ENCODE measurements at regions not wholly inside any gene's neighbourhood (a gene's known extent, or its start where the extent isn't known, plus 50 kb on each side); places are given as distances from the start of the nearest gene placed in this dataset.

- Mint-ChIP-seq H3K4me3 (no peak overlapping the region), H3K9me3 (peaks cover 0 to 19% (median 0%) of the 10 kb centered on the region in 5 donors), H3K27me3 (no peaks in the 10 kb centered on the region), H3K4me1 (no peaks in the 10 kb centered on the region), H3K27ac (no peak overlapping the region), H3K36me3 (no peaks in the 10 kb centered on the region)
- H3K36me3 ChIP-seq (ENCODE audit: insufficient read depth, low read length), result no peaks in the 10 kb centered on the region
- ChIA-PET POLR2A (no interaction called here), CTCF (no interaction called here)
- H3K4me1 ChIP-seq (ENCODE audit: insufficient read depth, low read length), result no peaks in the 10 kb centered on the region
- no peaks in the 10 kb centered on the region for H3K9me3 ChIP-seq (ENCODE audit: low read length)
- DNase-seq, result no peak
- H3K27ac ChIP-seq (ENCODE audit: low read depth, low read length), result no peak overlapping the region
- no peaks in the 10 kb centered on the region for H3K27me3 ChIP-seq (ENCODE audit: insufficient read depth, low read length, poor library complexity, severe bottlenecking)
- no peak overlapping the region for H3K4me3 ChIP-seq (ENCODE audit: low read length)
These were observed 75.2 kb upstream of the MPDZ start for GRCh38 chr9:13354733-13355132.

DNA sequence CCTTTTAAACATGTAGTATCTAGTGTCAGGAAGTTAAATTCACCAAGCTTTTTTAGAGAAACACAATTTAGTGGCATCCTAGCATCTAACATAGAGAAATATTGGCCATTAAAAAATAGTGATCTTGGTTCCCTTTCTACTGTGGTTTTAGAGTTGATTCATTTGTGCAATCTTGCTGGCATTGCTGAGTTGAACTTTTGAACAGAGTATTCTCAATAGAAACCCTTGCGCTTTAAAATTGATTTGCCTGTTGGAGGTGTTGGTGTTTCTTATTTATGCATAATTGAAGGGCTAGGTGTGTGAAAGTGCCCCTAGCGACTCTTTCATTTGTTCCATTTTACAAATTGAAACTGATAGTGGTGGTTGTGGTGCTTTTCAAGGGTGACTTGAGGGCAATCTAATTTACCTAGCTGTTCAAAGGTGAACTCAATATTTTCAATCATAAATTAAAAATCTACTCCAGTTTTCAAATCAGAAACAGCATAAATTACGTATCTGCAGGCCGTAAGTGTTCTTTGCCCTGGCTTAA, 73.0 kb upstream of the MPDZ start:
- CTCF ChIA-PET, result no interaction called here

DNA sequence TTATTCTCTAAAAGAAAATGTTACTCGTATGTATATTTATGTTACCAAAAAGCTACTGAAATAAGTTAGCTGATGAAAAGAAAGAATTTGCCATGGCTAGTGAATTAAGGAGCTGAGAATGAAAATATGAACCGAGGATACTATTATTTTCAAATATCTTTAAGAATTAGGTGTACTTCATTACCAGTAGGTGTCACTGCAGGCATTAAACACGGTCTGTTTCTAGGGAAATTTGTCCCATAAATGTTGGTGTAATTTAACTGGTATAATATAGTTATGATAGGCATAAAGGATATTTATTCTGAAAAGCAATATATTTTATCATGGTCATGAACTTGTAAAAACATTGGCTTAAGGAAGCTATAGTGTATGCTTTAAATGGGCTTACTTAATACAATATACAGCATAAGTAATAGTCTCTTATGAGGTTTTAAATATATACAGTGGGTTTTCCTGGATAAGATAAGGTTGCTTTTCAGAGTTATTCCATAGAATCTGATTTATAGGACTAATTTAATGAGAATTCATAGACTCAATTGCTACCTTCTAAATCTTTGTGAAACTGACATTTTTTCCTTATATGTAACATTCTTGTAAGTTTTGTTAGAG, 72.4 kb upstream of the MPDZ start:
- Histone ChIP-seq H3K9me3 (ENCODE audit: low read length) (no peaks in the 10 kb centered on the region), H3K27me3 (ENCODE audit: insufficient read depth, low read length, poor library complexity, severe bottlenecking) (no peaks in the 10 kb centered on the region), H3K27ac (ENCODE audit: low read depth, low read length) (no peak overlapping the region), H3K36me3 (ENCODE audit: insufficient read depth, low read length) (no peaks in the 10 kb centered on the region), H3K4me1 (ENCODE audit: insufficient read depth, low read length) (no peaks in the 10 kb centered on the region), H3K4me3 (ENCODE audit: low read length) (no peak overlapping the region)
- no peak overlapping the region for H3K4me3 Mint-ChIP-seq
- DNase-seq, result no peak
- no peaks in the 10 kb centered on the region for H3K27me3 Mint-ChIP-seq
- POLR2A ChIA-PET, result interaction anchor here (0.7 kb wide), 1 partner anchor 624 kb away, joined by 3 read pairs; no protein-coding TSS in a partner anchor
- H3K9me3 Mint-ChIP-seq, result peaks cover 0 to 10% (median 0%) of the 10 kb centered on the region in 5 donors
- H3K4me1 Mint-ChIP-seq, result no peaks in the 10 kb centered on the region
- H3K36me3 Mint-ChIP-seq, result no peaks in the 10 kb centered on the region
- no peak overlapping the region for H3K27ac Mint-ChIP-seq
- CTCF ChIA-PET, result no interaction called here

More for the DNA sequence above, 73.0 kb upstream of the MPDZ start:
- H3K9me3 ChIP-seq (ENCODE audit: low read length), result no peaks in the 10 kb centered on the region
- H3K36me3 ChIP-seq (ENCODE audit: insufficient read depth, low read length), result no peaks in the 10 kb centered on the region
- no peaks in the 10 kb centered on the region for H3K4me1 Mint-ChIP-seq
- no peaks in the 10 kb centered on the region for H3K36me3 Mint-ChIP-seq
- H3K27ac Mint-ChIP-seq, result no peak overlapping the region
- H3K4me3 ChIP-seq (ENCODE audit: low read length), result no peak overlapping the region
- POLR2A ChIA-PET, result no interaction called here
- DNase-seq, result no peak
- no peaks in the 10 kb centered on the region for H3K27me3 Mint-ChIP-seq
- peaks cover 0 to 13% (median 0%) of the 10 kb centered on the region in 5 donors for H3K9me3 Mint-ChIP-seq
- H3K27ac ChIP-seq (ENCODE audit: low read depth, low read length), result no peak overlapping the region
- H3K4me1 ChIP-seq (ENCODE audit: insufficient read depth, low read length), result no peaks in the 10 kb centered on the region
- H3K27me3 ChIP-seq (ENCODE audit: insufficient read depth, low read length, poor library complexity, severe bottlenecking), result no peaks in the 10 kb centered on the region
- no peak overlapping the region for H3K4me3 Mint-ChIP-seq

GRCh38 chr9:13332571-13332970, 53.1 kb upstream of the MPDZ start:
- no peak overlapping the region for H3K27ac Mint-ChIP-seq

DNA sequence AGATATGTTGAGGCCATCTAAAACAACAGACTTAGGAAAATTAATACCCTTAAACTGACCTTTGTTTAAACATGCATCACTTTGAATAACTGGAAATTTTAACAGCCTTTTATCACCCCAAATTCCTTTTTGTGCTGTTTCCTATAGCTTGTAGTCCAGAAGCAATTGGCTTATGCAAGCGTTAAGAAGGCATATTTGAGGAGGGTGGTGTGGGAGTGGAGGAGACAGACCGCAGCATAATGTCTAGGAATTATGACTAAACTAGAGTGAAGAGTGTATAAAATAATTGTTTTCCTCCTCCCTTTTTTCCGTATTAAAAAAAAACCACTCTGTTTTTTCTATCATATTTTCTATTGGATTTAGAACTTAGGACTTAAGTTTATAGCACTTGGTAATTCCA, 51.8 kb upstream of the MPDZ start:
- Histone ChIP-seq H3K27me3 (ENCODE audit: insufficient read depth, low read length, poor library complexity, severe bottlenecking) (no peaks in the 10 kb centered on the region), H3K9me3 (ENCODE audit: low read length) (no peaks in the 10 kb centered on the region), H3K36me3 (ENCODE audit: insufficient read depth, low read length) (no peaks in the 10 kb centered on the region), H3K4me1 (ENCODE audit: insufficient read depth, low read length) (no peaks in the 10 kb centered on the region), H3K27ac (ENCODE audit: low read depth, low read length) (no peak overlapping the region), H3K4me3 (ENCODE audit: low read length) (no peak overlapping the region)
- no peak overlapping the region for H3K27ac Mint-ChIP-seq
- no peaks in the 10 kb centered on the region for H3K27me3 Mint-ChIP-seq
- H3K4me3 Mint-ChIP-seq, result no peak overlapping the region
- DNase-seq, result no peak
- POLR2A ChIA-PET, result no interaction called here
- CTCF ChIA-PET, result no interaction called here
- H3K4me1 Mint-ChIP-seq, result no peaks in the 10 kb centered on the region
- H3K36me3 Mint-ChIP-seq, result no peaks in the 10 kb centered on the region
- peaks cover 0 to 27% (median 6%) of the 10 kb centered on the region in 5 donors for H3K9me3 Mint-ChIP-seq

More at GRCh38 chr9:13332571-13332970, 53.1 kb upstream of the MPDZ start:
- H3K9me3 ChIP-seq (ENCODE audit: low read length), result no peaks in the 10 kb centered on the region
- H3K4me1 ChIP-seq (ENCODE audit: insufficient read depth, low read length), result no peaks in the 10 kb centered on the region
- Mint-ChIP-seq H3K4me1 (no peaks in the 10 kb centered on the region), H3K36me3 (no peaks in the 10 kb centered on the region), H3K9me3 (peaks cover 0 to 26% (median 6%) of the 10 kb centered on the region in 5 donors), H3K4me3 (no peak overlapping the region), H3K27me3 (no peaks in the 10 kb centered on the region)
- no peak overlapping the region for H3K27ac ChIP-seq (ENCODE audit: low read depth, low read length)
- no peaks in the 10 kb centered on the region for H3K36me3 ChIP-seq (ENCODE audit: insufficient read depth, low read length)
- no peaks in the 10 kb centered on the region for H3K27me3 ChIP-seq (ENCODE audit: insufficient read depth, low read length, poor library complexity, severe bottlenecking)
- H3K4me3 ChIP-seq (ENCODE audit: low read length), result no peak overlapping the region
- POLR2A ChIA-PET, result no interaction called here
- DNase-seq, result no peak
- CTCF ChIA-PET, result no interaction called here

GRCh38 chr9:13330396-13331004, 51.0 kb upstream of the MPDZ start:
- no peaks in the 10 kb centered on the region for H3K4me1 ChIP-seq (ENCODE audit: insufficient read depth, low read length)
- Mint-ChIP-seq H3K4me1 (no peaks in the 10 kb centered on the region), H3K9me3 (peaks cover 0 to 27% (median 6%) of the 10 kb centered on the region in 5 donors), H3K36me3 (no peaks in the 10 kb centered on the region), H3K27me3 (no peaks in the 10 kb centered on the region), H3K4me3 (no peak overlapping the region), H3K27ac (no peak overlapping the region)
- no peak overlapping the region for H3K4me3 ChIP-seq (ENCODE audit: low read length)
- H3K27ac ChIP-seq (ENCODE audit: low read depth, low read length), result no peak overlapping the region
- CTCF ChIA-PET, result no interaction called here
- no peaks in the 10 kb centered on the region for H3K9me3 ChIP-seq (ENCODE audit: low read length)
- no peak for DNase-seq
- POLR2A ChIA-PET, result no interaction called here
- no peaks in the 10 kb centered on the region for H3K27me3 ChIP-seq (ENCODE audit: insufficient read depth, low read length, poor library complexity, severe bottlenecking)
- H3K36me3 ChIP-seq (ENCODE audit: insufficient read depth, low read length), result no peaks in the 10 kb centered on the region

Data from CD8-positive, alpha-beta memory T cell (primary cell).